HG02798 (cell line): ENCODE measurements at regions not wholly inside any gene's neighbourhood (a gene's known extent, or its start where the extent isn't known, plus 50 kb on each side); places are given as distances from the start of the nearest gene placed in this dataset.

Experiments used
- ATAC-seq: cut with Tn5 transposase; IDR thresholded peaks from one replicate; pipeline ENCODE4 v1.9.1; 2021; ENCODE audit warnings: mild to moderate bottlenecking; ENCODE audit not compliant: unreplicated experiment, poor library complexity

DNA sequence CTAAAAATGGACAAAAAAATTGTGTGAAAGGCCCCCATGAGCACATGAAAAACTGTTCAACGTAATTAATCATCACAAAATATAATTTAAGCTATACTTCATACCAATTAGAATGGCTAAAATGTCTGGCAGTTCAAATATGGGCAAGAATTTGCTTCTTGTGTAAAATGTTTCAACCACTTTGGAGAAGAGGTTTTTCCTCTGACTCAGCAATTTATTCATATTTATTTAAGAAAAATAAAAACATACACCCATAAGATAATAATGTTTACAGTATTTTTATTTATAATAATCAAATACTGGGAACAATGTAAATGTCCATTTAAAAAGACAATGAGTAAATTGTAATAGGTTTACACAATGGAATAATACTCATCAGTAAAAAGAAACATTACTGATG, 395.1 kb upstream of the KHDRBS2 start:
- no peak for ATAC-seq

- ATAC-seq = no peak
Measured at GRCh38 chr6:62672989-62673388, 387.0 kb upstream of the KHDRBS2 start.

DNA sequence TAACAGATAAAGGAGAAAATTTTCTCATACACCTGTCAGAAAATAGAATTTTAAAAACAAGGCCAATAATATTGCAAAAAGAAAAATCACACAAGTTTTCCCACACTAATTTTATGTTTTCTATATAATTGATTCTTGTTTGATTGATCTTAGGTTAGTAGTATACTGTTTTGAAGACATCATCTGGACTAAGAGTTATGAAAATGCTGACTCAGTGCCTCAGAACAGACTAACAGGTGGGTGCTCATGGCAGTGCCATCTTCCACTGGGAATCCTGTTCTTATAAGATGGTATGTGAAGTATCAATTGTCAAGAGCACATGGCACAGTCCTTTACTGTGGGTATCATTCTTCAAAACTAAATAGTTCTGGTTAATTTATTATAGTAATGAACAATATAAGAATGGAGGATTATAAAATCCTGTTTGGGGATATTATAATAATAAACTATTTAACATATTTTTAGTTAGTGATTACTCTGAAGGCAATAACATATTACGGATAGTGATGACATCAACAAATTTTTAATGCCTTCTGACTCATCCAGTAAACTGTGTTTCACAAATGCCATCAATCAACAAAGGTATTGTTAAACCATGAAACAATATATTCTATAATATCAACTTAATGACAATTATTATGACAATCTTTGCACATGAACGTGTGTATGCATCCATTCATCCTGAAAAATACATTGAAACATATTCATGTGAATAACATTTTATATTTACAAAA, 384.6 kb upstream of the KHDRBS2 start:
- no peak for ATAC-seq

DNA sequence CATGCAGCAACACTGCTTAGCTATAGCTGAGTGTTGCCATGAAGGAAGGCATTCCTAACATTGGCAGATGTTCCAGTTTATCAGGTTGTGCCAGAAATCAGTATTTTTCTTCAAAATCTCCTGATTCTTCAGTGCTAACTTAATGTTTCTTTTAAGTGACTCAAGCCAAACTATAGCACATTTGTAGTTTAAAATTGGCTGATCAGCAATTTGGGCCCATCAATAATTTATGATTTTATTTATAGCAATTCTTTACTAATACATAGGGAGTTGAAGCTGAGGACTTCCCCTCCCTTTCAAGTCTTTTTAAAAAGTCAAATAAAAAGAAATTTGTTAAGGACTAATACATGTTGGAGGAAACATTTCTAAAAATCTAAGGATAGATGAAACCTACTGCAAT, 383.8 kb upstream of the KHDRBS2 start:
- ATAC-seq = no peak

- ATAC-seq = no peak
Measured at GRCh38 chr6:62652692-62653328, 366.8 kb upstream of the KHDRBS2 start.

- ATAC-seq = no peak
Measured at GRCh38 chr6:62645274-62645673, 359.2 kb upstream of the KHDRBS2 start.

GRCh38 chr6:62640749-62641148, 354.7 kb upstream of the KHDRBS2 start:
- no peak for ATAC-seq

DNA sequence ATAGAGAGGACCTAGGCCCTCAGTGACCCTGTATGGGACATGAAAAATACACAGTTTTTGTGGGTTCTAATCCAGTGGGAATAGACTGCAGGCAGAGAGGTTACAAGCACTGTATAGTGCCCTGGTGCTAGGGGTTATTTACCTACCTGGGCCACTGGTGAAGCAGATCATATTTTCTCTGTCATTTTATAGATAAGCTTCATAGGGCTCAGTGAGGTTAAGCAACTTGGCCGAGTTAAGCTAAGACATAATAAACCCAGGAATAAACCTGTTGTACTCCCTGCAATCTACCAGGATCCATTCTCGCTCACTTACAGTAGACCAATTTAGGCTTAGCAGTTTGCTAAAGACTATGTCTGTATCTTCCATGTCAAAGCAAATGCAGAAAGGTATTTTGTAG, 340.6 kb upstream of the KHDRBS2 start:
- ATAC-seq = no peak

DNA sequence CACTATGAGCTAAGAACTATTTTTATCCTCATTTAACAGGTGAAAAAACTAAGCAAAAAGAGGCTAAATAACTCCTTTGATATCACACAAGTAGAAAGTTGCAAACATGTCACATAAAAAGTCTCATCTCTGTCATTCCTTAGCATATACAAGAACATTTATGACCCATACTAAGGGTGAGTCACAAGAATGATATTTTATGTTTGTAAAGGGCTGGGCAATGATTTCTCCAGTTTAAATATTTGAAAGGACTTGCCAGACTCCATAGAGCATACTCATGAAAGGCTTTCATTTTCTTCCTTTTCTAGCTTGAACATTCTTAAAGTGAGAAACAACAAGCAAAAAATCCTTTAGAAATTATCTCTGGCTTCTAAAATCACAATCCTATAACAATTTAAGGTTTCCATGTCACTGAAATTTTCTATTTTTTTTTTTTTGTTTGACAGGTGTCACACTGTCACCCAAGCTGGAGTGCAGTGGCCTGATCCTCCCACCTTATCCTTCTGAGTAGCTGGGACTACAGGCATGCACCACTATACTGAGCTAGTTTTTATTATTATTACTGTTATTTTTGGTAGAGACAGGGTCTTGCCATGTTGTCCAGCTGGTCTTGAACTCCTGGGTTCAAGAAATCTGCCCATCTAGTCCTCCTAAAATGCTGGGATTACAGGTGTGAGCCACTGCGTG, 338.0 kb upstream of the KHDRBS2 start:
- no peak for ATAC-seq

- ATAC-seq = no peak
Measured at GRCh38 chr6:62615366-62616015, 329.5 kb upstream of the KHDRBS2 start.

GRCh38 chr6:62614442-62614841, 328.4 kb upstream of the KHDRBS2 start:
- ATAC-seq = no peak

DNA sequence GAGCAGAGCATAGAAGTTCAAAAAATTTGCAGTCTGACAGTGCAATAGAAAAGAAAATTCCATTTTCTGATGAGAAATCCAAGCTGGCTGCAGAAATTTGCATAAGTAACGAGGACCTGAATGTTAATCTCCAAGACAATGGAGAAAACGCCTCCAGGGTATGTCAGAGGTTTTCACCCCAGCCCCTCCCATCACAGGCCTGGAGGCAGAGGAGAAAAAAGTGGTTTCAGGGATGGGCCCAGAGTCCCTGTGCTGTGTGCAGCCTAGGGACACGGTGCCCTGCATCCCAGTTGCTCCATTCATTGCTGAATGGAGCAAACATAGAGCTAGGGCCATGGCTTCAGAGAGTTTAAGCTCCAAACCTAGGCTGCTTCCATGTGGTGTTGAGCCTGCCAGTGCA, 327.9 kb upstream of the KHDRBS2 start:
- ATAC-seq = no peak

DNA sequence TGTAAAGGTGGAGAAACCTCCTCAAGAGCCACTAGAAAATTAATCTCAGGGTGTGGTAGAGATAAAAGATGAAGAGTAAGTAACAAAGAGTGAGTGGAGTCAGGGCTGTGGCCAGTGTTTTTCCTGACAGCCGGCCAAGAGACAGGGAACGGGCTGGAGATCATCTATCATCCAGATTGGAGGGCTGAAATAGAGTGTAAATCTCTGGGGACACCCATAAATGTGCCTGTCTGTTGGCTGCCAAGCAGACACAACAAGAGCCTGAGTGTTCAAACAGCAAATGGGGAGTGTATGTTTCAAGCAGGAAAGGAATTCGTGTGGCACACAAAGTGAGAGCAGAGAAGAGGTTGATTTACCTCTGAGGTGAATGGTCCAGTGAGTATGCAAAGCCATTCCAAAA, 326.4 kb upstream of the KHDRBS2 start:
- ATAC-seq = no peak

DNA sequence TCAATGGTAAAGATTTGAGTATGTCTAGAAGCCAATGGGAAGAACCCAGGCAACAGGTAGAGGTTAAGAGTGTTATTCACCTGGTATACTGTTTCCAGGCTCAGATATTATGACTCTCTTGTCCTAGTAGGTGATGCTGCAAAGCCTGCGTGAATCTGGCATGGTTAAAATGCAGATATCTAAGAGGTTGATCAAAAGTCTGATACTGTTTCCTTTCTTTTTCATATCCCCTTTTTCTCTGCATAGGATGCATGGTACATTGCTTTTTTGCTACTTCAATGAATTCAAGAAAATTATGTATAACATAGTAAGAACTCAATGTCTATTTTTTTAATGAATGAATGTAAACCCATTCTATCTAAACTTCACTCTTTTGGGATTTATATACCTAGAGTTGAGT, 284.3 kb upstream of the KHDRBS2 start:
- no peak for ATAC-seq

DNA sequence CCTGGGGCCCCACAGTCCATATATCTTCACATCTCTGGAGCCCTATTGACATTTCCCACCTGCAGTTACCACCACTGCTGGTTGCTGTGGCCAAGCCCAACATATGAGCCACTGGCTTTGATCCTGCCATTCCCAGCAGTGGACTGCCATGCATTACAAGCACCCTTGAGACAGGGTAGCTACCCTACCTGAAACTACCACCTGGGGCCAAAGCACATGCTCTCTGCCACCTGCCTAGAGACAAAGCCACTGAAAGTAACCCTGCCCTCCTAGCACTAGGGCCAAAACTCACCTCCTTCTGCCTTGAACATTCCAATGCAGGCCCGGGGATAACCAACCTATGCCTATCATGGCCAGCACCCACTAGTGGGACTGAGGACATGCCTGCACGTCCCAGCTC, 255.5 kb upstream of the KHDRBS2 start:
- no peak for ATAC-seq

DNA sequence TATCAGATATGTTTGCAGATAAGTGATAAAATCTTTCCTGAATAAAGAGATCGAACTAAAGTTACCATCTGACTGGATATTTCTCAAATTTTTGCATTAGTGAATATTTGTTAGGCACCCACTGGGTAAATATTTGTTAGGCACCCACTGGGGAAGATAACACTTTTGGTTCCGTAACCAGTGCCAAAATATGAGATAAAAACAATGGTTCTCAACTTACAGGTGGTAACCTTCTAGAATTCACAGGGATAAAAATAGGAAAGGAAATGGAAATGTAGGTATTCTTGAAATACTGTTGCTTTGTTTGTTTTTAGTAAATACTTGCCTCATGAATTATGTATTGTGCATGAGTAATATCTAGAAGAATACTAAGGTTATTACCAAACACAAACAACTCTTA, 245.0 kb upstream of the KHDRBS2 start:
- ATAC-seq = no peak

- no peak for ATAC-seq
Measured at GRCh38 chr6:62528894-62529526, 243.0 kb upstream of the KHDRBS2 start.

GRCh38 chr6:62523630-62524029, 237.6 kb upstream of the KHDRBS2 start:
- no peak for ATAC-seq

DNA sequence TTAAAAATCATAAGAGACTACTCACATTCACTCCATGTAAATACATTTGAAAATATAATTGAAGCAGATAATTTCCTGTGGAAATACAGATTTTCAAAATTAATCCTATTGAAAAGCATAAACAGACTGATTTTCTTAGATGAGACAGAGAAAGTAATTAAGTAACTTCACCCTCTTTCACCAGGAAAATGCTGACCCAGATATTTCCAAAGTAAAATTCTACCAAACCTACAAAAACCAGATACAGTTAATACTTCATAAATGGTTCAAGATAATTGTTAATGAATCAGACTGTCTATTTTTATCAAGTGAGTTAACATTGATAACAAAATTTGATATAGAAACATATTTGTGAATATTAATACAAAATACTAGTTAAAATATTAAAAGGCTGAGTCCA, 233.5 kb upstream of the KHDRBS2 start:
- no peak for ATAC-seq

GRCh38 chr6:62516291-62517141, 230.5 kb upstream of the KHDRBS2 start:
- no peak for ATAC-seq
